Type B pancreatic cell (in vitro differentiated cells): ENCODE measurements at regions not wholly inside any gene's neighbourhood (a gene's known extent, or its start where the extent isn't known, plus 50 kb on each side); places are given as distances from the start of the nearest gene placed in this dataset.

Source experiments
- DNase-seq: peaks from one replicate; pipeline ENCODE4 v3.0.0; 2021; ENCODE audit warnings: mixed read lengths; ENCODE audit not compliant: unreplicated experiment; ENCODE audit errors: extremely low spot score
- H3K27ac Mint-ChIP-seq: 2 replicates; pipeline ENCODE4 v1.8.0; 2021; ENCODE audit warnings: mild to moderate bottlenecking, mixed read lengths
- H3K27me3 Mint-ChIP-seq: 2 replicates; pipeline ENCODE4 v1.8.0; 2021; ENCODE audit warnings: mixed read lengths
- H3K36me3 Mint-ChIP-seq: 2 replicates; pipeline ENCODE4 v1.8.0; 2021; ENCODE audit warnings: mixed read lengths
- H3K4me1 Mint-ChIP-seq: one replicate; pipeline ENCODE4 v1.8.0; 2021; ENCODE audit warnings: mixed read lengths; ENCODE audit not compliant: unreplicated experiment
- H3K4me3 Mint-ChIP-seq: 2 replicates; pipeline ENCODE4 v1.8.0; 2021; ENCODE audit warnings: mild to moderate bottlenecking, mixed read lengths
- H3K9me3 Mint-ChIP-seq: 2 replicates; pipeline ENCODE4 v1.8.0; 2021; ENCODE audit warnings: mixed read lengths
- TF ChIP-seq, protein P1 (sequence below): fragments of 200-600 bp; sonication (generic); conservative IDR thresholded peaks from 2 replicates; pipeline ENCODE4 v1.5.0; 2021; ENCODE audit warnings: antibody characterized with exemption, mild to moderate bottlenecking

DNA sequence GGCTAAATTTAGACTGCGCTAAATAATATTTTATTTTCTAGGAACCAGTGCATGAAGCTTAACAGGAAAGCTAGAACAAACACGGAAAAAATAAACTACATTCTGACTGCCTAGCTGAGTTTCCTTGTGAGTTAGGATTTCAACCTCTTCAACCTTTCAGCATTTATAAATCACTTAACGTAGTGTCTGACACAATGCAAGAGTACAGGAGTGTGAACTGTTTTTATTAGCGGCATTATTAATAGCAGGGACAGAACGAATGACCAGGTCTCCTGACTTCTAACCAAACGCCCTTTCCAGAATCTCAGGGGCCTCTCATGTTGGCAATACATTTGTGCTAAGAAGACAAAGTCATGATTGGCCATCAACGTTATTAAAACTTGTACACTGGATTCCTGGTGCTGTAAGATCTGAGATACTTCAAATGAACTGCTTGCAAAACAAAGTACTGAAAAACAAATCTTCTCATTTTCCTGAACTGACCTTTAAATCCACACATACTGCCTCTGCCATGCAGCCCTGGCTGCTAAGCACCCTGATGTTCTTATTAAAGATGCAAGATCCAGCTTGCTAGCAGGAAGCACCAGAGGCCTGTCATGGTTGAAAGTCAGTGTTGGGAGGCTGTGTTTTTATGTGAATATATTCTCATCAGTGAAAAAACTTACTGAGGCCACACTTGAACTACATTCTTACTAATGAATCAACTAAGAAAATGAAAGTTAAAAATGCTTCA lies 380.4 kb upstream of the CPEB2 start:
- DNase-seq, result no peak
- Mint-ChIP-seq H3K27me3 (no peaks in the 10 kb centered on the region), H3K36me3 (no peaks in the 10 kb centered on the region), H3K27ac (no peak overlapping the region), H3K4me3 (no peak overlapping the region), H3K9me3 (no peaks in the 10 kb centered on the region), H3K4me1 (no peaks in the 10 kb centered on the region)
- TF ChIP-seq, protein P1, sequence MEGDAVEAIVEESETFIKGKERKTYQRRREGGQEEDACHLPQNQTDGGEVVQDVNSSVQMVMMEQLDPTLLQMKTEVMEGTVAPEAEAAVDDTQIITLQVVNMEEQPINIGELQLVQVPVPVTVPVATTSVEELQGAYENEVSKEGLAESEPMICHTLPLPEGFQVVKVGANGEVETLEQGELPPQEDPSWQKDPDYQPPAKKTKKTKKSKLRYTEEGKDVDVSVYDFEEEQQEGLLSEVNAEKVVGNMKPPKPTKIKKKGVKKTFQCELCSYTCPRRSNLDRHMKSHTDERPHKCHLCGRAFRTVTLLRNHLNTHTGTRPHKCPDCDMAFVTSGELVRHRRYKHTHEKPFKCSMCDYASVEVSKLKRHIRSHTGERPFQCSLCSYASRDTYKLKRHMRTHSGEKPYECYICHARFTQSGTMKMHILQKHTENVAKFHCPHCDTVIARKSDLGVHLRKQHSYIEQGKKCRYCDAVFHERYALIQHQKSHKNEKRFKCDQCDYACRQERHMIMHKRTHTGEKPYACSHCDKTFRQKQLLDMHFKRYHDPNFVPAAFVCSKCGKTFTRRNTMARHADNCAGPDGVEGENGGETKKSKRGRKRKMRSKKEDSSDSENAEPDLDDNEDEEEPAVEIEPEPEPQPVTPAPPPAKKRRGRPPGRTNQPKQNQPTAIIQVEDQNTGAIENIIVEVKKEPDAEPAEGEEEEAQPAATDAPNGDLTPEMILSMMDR, result no peak

DNA sequence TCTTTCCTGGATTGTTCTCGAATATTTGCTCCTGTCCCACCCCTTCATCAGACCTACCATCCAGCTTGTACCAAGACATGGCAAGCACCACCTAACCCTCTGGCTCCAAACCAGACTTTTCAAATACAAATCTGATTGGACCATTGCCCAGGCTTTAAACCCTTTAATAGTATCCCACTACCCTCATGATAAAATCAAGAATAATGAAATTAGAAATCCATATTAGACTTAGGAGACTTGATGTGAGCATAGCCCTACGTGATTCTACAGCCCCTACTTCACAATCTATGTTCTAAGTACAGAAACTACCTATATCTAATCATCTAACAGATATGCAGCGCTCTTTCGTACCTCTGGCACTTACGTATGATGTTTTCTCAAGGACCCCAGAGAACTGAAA lies 375.2 kb upstream of the CPEB2 start:
- Mint-ChIP-seq H3K4me3 (no peak overlapping the region), H3K36me3 (no peaks in the 10 kb centered on the region), H3K27me3 (no peaks in the 10 kb centered on the region), H3K4me1 (no peaks in the 10 kb centered on the region), H3K9me3 (no peaks in the 10 kb centered on the region), H3K27ac (no peak overlapping the region)
- no peak for DNase-seq
- TF ChIP-seq, protein P1, result no peak

DNA sequence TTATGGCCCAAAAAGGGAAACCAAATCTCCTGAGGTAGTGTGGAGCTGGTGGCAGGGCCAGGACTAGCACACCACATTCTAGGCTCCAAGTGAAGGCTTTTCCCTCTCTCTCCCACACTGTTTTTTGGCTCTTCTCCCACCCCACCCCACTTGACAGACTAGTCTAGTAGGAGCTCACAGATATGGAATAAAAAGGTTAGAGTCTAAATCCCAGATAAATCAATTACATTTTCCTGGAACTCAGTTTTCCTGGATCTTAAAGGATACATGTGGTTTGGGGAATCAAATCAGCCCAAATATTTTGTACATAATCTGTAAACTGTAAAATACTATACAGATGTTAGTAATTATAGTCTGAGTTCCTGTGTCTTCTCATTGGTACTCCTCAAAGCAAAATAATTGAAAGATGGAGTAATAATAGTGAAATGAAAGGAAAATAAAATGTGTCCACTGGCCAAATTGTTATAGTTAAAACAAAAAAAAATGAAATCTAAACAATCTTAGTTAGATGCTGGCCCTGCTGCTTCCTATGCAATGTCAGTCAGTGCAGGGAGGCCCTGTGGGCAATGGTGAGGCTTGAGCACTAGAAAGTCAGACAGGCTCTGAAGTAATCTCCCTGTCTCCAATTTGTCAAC lies 370.4 kb upstream of the CPEB2 start:
- Mint-ChIP-seq H3K4me3 (no peak overlapping the region), H3K27ac (no peak overlapping the region), H3K27me3 (no peaks in the 10 kb centered on the region), H3K9me3 (no peaks in the 10 kb centered on the region), H3K4me1 (no peaks in the 10 kb centered on the region), H3K36me3 (no peaks in the 10 kb centered on the region)
- TF ChIP-seq, protein P1, result no peak
- DNase-seq, result no peak

DNA sequence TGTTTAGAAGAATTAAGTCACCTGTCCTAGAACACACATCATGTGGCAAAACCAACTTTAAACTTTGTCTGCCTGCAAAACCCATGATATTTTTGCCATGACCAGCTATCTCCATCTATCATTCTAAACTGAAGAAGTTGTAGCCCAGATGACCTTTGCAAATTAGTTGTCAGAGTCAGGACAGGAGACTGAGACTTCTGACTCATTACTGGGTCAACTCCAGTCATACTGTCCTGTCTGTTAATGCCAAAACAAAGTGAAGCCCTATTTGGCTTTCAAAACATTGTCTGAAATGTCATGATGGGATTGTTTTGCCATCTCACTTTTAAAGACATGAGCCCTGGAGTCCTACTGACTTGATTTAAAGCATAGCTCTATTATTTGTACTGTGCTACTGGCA lies 365.7 kb upstream of the CPEB2 start:
- TF ChIP-seq, protein P1, result no peak
- H3K4me1 Mint-ChIP-seq, result no peaks in the 10 kb centered on the region
- H3K27ac Mint-ChIP-seq, result no peak overlapping the region
- H3K27me3 Mint-ChIP-seq, result peaks cover 11% of the 10 kb centered on the region
- no peaks in the 10 kb centered on the region for H3K36me3 Mint-ChIP-seq
- DNase-seq, result no peak
- H3K4me3 Mint-ChIP-seq, result no peak overlapping the region
- H3K9me3 Mint-ChIP-seq, result no peaks in the 10 kb centered on the region

DNA sequence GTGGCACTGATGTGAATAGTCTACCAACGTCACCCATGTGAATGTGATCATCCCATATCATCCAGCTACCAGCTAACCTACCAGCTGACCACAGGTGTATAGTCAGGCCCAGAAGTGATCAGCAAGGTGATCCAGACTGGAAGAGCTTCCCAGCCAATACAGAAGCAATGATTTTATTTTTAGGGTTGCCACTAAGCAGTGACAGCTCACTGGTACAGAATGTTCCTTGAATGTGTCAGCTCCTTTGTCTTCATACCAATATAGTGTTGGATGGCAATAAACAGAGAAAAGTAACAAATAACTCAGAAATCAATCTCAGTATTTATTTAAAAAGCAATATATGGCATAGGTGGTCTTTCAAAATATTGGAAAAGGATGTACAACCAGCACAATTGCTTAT lies 361.8 kb upstream of the CPEB2 start:
- H3K4me1 Mint-ChIP-seq, result no peaks in the 10 kb centered on the region
- no peaks in the 10 kb centered on the region for H3K36me3 Mint-ChIP-seq
- H3K9me3 Mint-ChIP-seq, result no peaks in the 10 kb centered on the region
- peaks cover 11% of the 10 kb centered on the region for H3K27me3 Mint-ChIP-seq
- no peak overlapping the region for H3K4me3 Mint-ChIP-seq
- DNase-seq, result no peak
- H3K27ac Mint-ChIP-seq, result no peak overlapping the region
- TF ChIP-seq, protein P1, result no peak
